ENCODE measurements at regions not wholly inside any gene's neighbourhood (a gene's known extent, or its start where the extent isn't known, plus 50 kb on each side); places are given as distances from the start of the nearest gene placed in this dataset.
A peak's percentile ranks its signal among the peaks of the same experiment; 100 is the strongest.
"Not testable (repeated sequence)": the region's sequence is repeated elsewhere in the genome, so short reads cannot be mapped to it uniquely, and the experiment has no call there.

DNA sequence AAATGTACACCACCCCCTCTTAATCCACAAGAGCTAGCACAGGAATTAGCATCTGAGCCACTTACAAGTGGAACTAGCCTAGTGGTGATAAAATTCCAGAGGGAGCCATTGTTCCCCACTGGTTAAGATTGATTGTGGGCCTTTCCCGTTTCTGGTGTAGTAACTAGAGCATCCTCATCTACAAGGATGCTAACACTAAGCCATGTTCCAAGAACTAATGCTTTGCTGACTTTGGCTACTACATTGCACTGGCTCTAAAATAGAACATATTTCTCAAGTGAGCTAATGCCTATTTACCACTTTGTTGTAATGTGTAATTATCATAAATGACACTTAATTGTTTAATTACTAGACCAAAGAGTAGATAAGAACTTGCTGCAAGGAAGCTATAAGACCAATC lies 143.7 kb downstream of the FZD1 start:
- DNase-seq: no peak

DNA sequence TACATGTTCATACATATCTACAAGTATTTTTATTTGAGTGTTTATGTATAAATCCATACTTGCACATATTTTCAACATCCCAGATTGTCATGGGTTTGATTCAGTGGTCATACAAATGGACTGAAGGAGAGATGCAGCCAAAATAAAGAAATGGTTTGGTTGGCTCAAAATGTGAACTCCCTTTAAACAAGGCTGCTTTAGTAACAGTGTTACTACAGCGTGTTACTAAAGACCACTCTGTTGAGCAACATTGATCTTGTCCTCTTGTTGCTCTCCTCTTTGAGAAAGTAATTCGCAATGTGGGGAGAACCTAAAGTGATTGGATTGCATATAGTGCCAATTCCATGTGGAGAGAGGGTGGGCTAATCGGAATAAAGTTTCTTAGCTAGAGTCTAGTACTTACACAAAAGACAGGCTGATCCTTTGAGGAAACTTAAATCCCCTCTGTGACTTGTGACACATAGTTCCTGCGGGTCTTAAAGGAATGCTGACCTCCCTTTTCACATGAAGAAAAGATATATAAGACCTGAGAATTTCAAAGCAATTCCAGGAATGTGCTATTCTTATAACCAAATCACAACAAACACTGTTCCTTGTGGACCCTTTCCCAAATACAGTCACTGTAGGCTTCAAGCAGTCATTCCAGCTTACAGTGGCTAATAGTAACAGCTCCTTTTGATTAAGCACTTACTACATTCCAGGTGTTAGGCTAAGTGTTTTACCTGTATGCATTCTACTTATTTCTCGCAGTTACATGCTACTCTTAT lies 144.3 kb downstream of the FZD1 start:
- DNase-seq: no peak

DNA sequence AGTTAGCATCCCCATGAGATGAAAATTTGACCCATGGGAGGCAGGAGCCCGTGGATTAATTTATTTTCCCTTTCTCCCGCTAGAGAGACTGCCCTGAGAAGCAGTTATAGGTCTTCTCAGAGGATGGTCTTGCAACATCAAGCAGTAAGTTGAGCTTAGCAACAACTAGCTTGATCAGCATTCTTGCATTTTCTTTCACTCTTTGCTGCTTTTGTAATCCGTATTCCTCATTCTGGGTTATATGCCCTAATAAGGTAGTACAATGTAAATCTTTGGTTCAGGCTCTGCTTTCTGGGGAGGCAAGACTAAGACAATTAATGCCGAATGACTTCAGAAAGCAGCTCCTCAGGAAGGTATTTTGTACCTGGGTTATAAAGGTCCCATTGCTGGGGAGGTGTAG lies 146.8 kb downstream of the FZD1 start:
- no peak for DNase-seq

DNA sequence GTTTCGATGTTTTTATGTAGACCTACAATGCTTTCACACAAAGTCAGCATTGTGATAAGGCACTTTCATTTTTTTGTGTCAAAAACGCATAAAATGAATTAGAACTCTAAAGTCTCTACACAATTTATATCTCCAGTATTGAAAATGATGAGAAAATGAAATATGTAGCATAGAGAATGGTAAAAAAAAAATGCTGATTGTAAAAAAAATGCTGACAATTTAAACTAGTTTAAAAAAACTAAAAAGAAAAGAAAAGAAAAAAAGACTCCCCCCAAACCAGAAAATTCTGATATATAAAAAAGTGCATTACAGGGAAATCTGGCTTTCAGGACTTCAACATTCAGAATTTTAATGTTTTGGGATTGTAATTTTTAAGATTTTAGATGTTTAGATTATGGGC lies 148.1 kb downstream of the FZD1 start:
- no peak for DNase-seq

DNA sequence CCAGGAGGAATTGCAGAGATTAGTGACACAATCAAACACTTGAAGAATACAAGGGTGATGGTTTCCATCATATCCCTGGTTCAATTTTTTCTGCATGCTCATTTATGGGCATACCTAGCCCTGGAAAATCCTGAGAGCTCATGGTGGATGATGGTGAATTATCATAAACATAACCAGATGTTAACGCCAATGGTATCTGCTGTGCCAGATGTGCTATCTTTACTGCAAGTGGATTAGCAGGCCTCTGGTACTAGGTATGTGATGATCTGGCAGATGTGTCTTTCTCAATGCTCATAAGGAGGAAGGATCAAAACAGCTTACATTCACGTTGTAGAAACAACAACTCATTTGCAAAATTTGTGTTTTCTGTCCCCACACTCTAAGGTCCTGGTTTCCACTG lies 150.5 kb downstream of the FZD1 start:
- DNase-seq: no peak

DNA sequence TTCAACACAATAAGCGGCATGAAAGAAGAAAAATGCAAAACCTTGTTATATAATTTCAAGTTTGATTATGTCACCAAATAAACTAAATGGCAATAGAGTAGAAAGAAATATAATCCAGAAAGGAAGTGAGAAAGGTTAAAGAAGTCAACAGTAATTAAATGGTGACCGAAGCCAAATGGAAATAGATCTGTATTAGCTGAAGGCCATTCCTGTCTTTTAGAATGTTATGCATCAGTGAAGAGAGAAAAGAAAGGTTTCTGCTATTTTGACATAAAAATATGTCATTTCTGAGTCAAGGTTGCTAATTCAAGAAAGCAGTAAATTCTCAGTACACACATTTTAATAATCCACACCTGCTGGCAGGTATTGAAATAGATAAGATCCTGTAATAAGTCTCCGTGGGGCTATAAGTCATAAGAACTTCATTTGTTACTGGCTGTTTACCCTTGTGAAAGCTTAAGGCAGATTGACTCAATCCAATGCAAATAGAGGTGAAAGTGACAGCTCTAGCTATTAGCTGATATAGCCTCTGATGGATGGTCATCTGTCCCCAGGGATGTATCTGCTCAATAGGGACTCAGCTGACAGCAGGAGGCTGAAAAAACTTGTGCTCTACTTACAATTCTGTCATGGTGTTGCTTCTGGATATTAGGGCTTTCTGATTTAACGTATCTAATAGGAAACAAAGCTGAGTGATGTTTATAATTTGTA lies 152.1 kb downstream of the FZD1 start:
- DNase-seq: no peak

DNA sequence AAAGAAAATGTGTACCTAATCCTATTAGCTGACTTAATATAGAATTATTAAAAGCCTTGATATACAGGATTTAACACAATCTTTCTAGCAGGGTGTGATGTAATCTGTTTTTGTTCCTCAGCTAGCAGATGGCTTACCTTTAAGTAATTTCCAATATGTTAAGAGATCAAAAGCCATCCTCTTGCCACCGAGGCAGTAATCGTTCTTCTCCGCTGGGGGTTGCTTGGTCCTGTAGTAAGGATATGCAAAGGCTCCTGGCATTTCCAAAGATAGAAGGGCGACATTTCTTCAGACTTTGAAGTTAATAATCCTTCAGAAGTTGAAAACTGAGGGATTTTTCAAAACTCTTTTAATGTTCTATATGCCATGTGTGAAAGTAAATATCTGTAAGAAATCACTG lies 156.4 kb downstream of the FZD1 start:
- DNase-seq: no peak

DNA sequence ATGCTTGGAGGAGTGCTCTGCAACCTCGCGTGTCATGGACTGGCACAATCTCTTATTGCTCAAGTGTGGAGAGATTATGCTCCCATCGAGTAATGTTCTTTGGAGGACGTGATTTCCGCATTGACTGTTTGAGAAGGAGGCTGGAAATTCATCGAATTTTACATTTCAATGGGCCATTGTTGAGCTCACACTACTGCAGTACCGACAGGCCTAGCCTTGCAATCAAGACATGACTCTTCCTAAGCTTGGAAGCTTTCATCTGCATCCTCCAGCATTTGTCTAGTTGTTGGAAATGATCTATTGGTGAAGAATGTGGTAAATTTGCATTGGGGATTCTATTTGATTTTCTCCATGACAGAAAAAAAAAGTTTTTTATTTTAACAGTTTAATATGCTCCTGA lies 156.8 kb downstream of the FZD1 start:
- DNase-seq: no peak

DNA sequence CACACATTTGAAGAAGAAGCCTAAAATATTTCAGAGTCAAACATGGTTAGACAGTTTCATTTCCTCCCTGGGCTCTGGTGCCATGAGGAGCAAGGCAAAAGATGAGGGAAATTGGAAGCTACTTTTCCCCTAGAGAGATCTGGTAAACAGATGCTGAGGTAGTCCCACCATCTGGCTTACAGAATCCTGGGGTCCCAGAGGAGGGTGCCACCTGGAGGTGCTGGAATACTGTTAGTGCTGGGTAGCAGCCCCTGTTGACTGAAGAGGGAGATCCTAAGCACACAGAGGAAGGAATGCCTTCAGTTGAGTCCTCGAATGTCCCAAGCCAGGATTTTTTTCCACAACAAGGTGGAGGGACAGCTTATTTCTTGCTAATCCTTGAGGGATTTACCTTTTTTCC lies 160.1 kb downstream of the FZD1 start:
- no peak for DNase-seq

DNA sequence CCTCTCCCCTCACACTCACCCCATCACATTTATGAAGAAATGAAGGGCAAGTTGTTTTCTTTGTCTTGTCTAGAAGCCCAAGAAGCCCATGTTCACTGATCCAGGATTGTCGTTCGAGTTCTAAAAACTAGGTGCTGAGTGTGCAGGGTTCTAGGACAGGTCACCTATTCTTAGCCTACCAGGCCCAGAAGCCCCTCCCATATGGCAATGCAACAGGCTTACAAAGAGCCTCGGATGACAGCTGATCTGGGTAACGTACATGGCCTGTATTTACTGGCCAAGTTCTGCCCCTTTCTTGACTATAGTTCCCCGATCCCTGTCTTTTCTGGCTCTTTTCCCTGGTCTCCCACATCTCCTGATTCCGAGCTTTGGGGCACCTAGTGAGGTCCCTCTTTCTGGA lies 160.9 kb downstream of the FZD1 start:
- no peak for DNase-seq

DNA sequence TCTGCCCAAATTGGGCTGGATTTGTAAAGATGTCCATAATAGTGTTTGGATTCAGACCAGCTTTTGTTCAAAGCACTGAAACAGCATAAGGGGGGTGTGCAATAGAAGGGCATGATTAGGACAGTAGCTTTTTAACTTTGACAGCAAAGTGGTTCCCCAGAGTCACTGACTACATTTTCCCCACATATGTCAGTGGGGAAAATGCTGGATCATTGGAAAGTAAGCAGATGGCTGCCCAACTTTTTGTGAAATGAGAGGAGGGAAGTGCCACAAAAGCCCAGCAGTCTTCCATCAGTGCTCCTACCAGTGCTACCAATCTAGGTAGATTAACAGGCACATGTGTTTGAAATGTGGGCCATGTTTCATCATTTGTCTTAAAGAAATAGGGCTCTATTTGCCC lies 162.8 kb downstream of the FZD1 start:
- no peak for DNase-seq

DNA sequence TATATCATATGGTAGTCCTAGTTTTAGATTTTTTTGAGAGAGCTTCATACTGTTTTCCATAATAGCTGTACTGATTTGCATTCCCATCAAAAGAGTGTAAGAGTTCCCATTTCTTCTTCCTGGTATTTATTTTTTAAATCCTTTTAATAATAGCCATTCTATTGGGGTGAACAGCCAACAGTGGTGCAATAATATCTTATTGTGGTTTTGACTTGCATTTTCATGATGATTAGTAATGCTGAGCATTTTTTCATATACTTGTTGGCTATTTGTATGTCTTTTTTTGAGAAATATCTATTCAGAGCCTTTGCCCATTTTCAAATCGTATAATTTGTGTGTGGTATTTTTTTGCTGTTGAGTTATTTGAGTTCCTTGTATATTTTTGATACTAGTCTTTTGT lies 167.4 kb downstream of the FZD1 start:
- no peak for DNase-seq

DNA sequence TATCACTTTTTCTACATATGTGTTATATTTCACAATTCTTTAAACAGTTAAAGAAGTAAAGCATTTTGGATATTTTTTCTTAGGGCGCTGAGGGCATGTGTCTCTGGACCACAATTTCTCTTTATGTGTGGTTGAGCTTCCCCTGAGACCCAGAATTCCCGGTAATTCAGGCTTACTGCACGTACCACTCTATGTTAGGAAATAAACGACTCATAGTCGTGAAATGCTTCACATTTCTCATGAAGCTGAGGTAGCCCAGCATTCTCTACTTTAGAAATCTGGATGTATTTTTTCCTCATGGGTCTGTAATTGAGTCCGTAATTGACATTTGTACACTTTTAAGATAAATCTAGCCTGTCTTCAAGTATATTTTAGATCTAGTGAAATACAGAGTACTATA lies 170.6 kb downstream of the FZD1 start:
- no peak for DNase-seq

DNA sequence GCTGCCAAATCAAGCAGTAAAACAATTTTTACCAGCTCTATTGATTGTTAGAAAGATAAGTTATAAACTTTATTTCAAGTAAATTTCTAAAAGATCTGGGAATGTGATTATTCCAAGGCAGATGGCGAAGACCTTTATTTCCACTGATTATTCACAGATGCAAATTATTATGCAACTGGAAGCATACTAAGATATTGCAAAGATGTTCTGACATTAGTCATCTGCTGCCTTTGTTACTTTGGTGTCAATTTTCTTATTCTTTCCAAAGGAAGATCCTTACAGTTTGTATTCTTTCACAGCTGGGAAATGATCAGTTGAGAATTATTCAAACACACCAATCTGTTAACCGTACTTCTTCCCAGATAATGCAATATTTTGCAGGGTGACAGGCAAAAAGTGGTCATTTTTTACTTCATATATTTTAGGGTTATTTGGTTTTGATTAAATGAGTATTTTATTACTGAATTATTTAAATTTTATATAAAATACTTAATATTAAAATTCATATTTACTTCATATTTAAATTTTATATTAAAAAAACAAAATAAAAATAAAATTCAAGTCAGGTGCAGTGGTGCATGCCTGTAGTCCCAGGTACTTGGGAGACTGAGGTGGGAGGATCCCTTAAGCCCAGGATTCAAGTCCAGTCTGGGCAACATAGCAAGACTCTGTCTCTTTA lies 171.3 kb downstream of the FZD1 start:
- DNase-seq: no peak

DNA sequence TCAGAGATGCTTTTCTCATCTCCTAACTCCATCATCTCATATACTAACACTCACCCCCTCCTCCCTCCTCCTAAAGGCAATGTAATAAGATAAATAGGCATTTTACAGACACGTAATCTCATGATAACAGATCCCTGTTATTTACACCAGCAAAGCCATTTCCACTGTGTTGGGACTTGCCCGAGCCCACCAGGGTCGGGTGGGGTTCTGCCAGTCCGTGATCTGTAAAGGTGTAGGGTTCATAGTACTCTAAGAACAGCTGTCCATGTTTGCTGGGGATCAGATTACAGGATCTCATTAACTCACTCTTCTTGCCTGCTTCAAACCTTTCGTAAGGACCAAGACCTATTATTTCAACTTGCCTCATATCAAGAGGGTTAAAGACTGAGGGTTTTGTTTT lies 172.4 kb downstream of the FZD1 start:
- peak; percentile 66 for DNase-seq

DNA sequence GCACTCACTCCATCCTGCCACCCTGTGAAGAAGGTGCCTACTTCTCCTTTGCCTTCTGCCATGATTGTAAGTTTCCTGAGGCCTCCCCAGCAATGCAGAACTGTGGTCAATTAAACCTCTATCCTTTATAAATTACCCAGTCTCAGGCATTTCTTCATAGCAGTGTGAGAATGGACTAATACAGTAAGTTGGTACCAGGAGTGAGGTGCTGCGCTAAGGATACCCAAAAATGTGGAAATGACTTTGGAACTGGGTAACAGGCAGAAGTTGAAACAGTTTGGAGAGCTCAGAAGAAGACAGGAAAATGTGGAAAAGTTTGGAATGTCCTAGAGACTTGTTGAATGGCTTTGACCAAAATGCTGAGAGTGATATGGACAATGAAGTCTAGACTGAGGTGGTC lies 176.0 kb downstream of the FZD1 start:
- DNase-seq: not testable (repeated sequence)

DNA sequence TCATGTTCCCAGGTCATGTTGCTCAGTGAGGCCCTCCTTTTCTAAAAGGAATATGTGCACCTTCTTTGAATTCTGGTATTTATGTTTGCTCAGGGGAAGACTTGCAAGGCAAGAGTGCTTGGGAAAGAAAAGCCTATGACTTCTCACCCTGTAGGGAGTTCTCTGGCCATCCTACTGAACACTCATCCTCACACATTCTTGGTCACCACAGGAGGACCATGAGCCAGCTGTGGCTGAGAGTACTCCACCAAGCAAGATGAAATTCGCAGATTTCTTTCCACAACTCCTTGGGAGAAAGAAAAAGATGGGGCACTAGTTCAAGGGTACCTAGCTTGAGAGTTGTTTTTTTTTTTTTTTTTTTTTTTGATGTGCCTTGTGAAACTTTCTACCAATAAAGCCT lies 179.6 kb downstream of the FZD1 start:
- DNase-seq: no peak

DNA sequence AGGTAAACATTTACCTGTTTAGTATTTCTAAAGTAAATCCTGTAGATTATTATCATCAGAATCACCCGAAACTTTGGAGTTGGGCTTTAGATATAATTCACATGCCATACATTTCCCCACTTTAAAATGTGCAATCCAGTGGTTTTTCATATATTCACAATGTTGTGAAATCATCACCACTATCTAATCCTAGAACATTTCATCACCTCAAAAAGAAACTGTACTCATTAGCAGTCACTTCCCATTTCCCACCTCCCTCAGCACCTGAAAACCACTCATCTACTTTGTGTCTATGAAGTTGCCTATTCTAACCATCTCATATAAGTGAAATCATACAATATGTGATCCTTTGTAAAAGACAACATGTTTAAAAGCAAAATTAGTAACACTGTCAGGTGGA lies 182.6 kb downstream of the FZD1 start:
- DNase-seq: no peak

DNA sequence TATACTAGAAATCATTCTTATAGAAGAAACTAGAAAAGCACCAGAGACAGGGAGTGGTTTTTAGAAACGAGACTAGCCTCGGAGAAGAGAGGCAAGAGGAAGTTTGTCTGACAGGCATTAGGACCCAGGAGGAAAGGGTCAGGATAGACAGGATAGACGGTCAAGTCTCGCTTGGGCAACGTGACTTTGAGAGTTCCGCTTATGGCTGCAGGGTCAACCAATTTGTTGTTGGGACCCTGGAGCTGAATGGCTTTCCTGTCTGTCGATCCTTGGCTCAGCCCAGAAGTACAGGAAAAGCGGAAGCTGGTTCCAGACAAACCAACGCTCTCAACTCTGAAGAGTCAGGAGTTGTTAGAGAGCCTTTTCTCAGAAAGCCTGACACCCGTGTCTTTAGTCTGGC lies 191.2 kb downstream of the FZD1 start:
- DNase-seq: no peak

DNA sequence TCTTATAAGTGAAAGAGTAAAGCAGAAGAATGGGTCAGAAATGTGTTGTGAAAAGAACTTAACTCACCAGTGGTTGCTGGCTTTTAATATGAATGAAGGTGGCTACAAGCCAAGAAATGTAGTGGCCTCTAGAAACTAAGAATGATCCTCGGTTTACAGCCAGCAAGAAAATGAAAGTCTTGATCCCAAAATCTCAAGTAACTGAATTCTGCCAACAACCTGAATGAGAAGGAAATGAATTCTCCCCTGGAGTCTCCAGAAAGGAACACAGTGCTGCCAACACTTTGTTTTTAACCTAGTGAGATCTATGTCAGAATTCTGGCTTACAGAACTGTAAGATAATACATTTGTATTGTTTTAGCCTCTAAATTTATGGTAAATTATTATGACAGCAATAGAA lies 193.0 kb downstream of the FZD1 start:
- DNase-seq: no peak

DNA sequence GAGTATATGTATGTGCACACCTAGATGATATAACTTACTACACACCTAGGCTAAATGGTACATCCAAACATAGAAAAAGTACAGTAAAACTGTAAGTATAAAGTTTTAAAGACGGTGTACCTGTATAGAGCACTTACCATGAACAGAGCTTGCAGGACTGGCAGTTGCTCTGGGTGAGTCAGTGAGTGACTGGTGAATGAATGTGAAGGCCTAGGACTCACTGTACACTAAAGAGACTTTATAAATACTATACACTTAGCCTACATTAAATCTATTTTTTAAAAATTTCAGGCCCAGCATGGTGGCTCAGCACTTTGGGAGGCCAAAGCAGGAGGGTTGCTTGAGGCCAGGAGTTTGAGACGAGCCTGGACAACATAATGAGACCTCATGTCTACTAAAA lies 195.3 kb downstream of the FZD1 start:
- DNase-seq: no peak

DNA sequence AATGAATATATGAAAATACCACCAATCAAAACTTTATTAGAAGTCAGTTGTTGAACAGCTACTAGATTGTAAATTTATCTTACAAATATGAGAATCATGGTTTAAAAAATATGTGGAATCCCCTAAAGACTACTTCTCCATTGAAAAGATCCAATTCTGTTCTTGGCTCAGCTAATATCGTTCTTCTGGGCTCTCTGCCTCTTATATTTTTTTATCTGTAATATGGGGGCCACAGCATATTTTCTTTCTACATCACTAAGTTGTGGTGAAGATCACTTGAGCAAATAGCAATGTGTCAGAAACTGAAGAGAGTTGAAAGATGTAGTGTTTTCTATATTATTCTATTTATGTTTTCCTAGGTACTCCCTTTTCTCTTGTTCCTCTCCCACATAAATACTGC lies 198.1 kb downstream of the FZD1 start:
- no peak for DNase-seq

DNA sequence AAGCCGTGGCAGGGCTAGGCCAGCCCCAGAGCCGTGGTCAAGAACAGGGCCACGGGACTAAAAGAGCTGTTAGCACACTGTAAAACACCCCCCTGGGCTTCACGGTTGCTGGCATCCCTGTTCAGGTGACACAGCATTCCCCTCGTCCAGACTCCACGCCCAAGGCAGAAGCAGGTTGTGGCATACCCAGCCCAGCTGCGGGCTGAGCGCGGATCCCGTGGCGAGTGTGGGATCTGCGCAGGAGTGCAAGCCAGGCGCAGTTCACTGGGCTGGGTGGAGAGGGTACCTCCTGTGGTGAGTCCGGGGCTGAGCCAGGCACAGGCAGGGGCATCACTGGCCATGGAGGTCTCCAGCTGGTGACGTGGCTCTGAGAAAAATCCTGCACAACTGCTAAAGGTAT lies 199.1 kb downstream of the FZD1 start:
- DNase-seq: no peak

DNA sequence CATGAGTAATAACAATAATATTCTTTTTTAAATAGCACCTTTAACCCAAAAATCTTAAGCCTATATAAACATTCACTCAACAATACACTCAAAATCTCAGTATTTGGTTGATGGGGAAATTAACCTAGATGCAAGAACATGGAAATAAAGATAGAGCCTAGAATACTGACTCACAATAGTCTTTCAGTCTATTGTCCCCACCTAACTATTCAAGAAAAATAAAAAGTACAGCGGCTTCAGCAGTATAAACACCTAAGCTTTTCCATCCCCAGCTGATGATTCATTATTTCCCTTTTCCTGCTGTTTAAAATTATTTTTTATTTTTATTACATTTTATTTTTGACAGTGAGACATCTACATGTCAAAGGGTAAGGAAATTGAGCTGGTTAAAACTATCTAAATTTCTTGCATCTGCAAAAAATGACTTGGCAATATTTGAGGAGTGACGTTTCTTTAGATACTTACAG lies 201.4 kb downstream of the FZD1 start:
- no peak for DNase-seq
